GM23338 (cell line): ENCODE measurements at regions not wholly inside any gene's neighbourhood (a gene's known extent, or its start where the extent isn't known, plus 50 kb on each side); places are given as distances from the start of the nearest gene placed in this dataset.

Source experiments
- CREB1 ChIP-seq: fragments of 250-450 bp; sonication (Bioruptor Pico); IDR thresholded peaks from 2 replicates; pipeline ENCODE4 v1.5.0; 2020; ENCODE audit warnings: low read depth, mild to moderate bottlenecking, moderate library complexity
- EZH2 ChIP-seq: fragments of 200-600 bp; sonication (generic); IDR thresholded peaks from one replicate; pipeline ENCODE4 v1.8.0; 2017; ENCODE audit warnings: antibody characterized with exemption, mild to moderate bottlenecking, low read depth; ENCODE audit not compliant: unreplicated experiment
- EZH2phosphoT487 ChIP-seq: fragments of 200-600 bp; sonication (generic); IDR thresholded peaks from one replicate; pipeline ENCODE4 v1.8.1; 2018; ENCODE audit warnings: antibody characterized with exemption; ENCODE audit not compliant: unreplicated experiment
- POLR2AphosphoS5 ChIP-seq: IDR thresholded peaks from 2 replicates; pipeline ENCODE4 v1.6.1; 2016; ENCODE audit warnings: antibody characterized with exemption, low read depth
- REST ChIP-seq: IDR thresholded peaks from one replicate; pipeline ENCODE4 v1.6.1; 2018; ENCODE audit warnings: antibody characterized with exemption; ENCODE audit not compliant: unreplicated experiment
- STAT1 ChIP-seq: IDR thresholded peaks from one replicate; pipeline ENCODE4 v1.6.1; 2016; ENCODE audit warnings: antibody characterized with exemption; ENCODE audit not compliant: unreplicated experiment
- TF ChIP-seq, protein P1 (sequence below), 2 experiments: fragments of 200-600 bp in 1 of 2; sonication (generic) in 1 of 2; conservative IDR thresholded peaks; 2 replicates each; pipeline versions ENCODE4 v1.5.1 to v1.6.1; 2016 to 2017; ENCODE audit warnings: antibody characterized with exemption in 2 of 2, low read depth in 2 of 2, mild to moderate bottlenecking in 2 of 2, moderate library complexity in 1 of 2

GRCh38 chr7:10767771-10768170 lies 205.9 kb upstream of the PHF14 start:
- TF ChIP-seq EZH2phosphoT487 (no peak), POLR2AphosphoS5 (no peak), EZH2 (no peak), REST (no peak), STAT1 (no peak), CREB1 (CRISPR knock-in tag) (no peak)
- TF ChIP-seq, protein P1, sequence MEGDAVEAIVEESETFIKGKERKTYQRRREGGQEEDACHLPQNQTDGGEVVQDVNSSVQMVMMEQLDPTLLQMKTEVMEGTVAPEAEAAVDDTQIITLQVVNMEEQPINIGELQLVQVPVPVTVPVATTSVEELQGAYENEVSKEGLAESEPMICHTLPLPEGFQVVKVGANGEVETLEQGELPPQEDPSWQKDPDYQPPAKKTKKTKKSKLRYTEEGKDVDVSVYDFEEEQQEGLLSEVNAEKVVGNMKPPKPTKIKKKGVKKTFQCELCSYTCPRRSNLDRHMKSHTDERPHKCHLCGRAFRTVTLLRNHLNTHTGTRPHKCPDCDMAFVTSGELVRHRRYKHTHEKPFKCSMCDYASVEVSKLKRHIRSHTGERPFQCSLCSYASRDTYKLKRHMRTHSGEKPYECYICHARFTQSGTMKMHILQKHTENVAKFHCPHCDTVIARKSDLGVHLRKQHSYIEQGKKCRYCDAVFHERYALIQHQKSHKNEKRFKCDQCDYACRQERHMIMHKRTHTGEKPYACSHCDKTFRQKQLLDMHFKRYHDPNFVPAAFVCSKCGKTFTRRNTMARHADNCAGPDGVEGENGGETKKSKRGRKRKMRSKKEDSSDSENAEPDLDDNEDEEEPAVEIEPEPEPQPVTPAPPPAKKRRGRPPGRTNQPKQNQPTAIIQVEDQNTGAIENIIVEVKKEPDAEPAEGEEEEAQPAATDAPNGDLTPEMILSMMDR (conservative IDR thresholded peaks at IDR 0.05; ENCODE audit: low read depth in 2 of 2), result no peak
